A549 (cell line): ENCODE measurements at regions not wholly inside any gene's neighbourhood (a gene's known extent, or its start where the extent isn't known, plus 50 kb on each side); places are given as distances from the start of the nearest gene placed in this dataset.

Experiments
- CBX2 ChIP-seq: fragments of 200-600 bp; sonication (generic); IDR thresholded peaks from 2 replicates; pipeline ENCODE4 v1.6.1; 2016; ENCODE audit warnings: low read depth, mild to moderate bottlenecking, borderline replicate concordance
- CHD4 ChIP-seq: fragments of 200-600 bp; sonication (generic); IDR thresholded peaks from 2 replicates; pipeline ENCODE4 v1.6.1; 2016; ENCODE audit warnings: antibody characterized with exemption, mild to moderate bottlenecking, borderline replicate concordance
- CTCF ChIP-seq: fragments of >200 bp; sonication (Bioruptor Twin); formaldehyde crosslinking; IDR thresholded peaks from 3 replicates; pipeline ENCODE4 v1.5.1; 2016
- E2F6 ChIP-seq: IDR thresholded peaks from 2 replicates; pipeline ENCODE4 v1.6.1; 2012; ENCODE audit warnings: low read depth, borderline replicate concordance
- EP300 ChIP-seq, 2 experiments: fragments of >200 bp; sonication (Bioruptor Twin); formaldehyde crosslinking; IDR thresholded peaks; 2 replicates in 1 of 2; 3 replicates in 1 of 2; pipeline ENCODE4 v1.6.1; 2016 to 2017
- ESRRA ChIP-seq: fragments of 150-350 bp; IDR thresholded peaks from 2 replicates; pipeline ENCODE4 v1.6.1; 2014; ENCODE audit warnings: mild to moderate bottlenecking, low read length, borderline replicate concordance
- POLR2A ChIP-seq: IDR thresholded peaks from 2 replicates; pipeline ENCODE4 v1.6.1; 2012; ENCODE audit warnings: mild to moderate bottlenecking, low read length
- RAD21 ChIP-seq, 2 experiments: fragments of >200 bp in 1 of 2; sonication (Bioruptor Twin) in 1 of 2; formaldehyde crosslinking in 1 of 2; IDR thresholded peaks in 1 of 2; conservative IDR thresholded peaks in 1 of 2; 2 replicates in 1 of 2; 3 replicates in 1 of 2; pipeline ENCODE4 v1.6.1; 2012 to 2018; ENCODE audit warnings: inconsistent platforms in 1 of 2
- RCOR1 ChIP-seq: fragments of 150-350 bp; IDR thresholded peaks from 2 replicates; pipeline ENCODE4 v1.6.1; 2014; ENCODE audit warnings: antibody characterized with exemption, low read length, low read depth
- RNF2 ChIP-seq: fragments of 200-600 bp; sonication (generic); IDR thresholded peaks from 2 replicates; pipeline ENCODE4 v1.6.1; 2016; ENCODE audit warnings: low read depth, mild to moderate bottlenecking, antibody characterized with exemption, moderate library complexity, borderline replicate concordance
- USF2 ChIP-seq: fragments of 450-650 bp; IDR thresholded peaks from 2 replicates; pipeline ENCODE4 v1.6.1; 2014; ENCODE audit warnings: antibody characterized with exemption
- ZFP36 ChIP-seq: fragments of 450-650 bp; IDR thresholded peaks from 2 replicates; pipeline ENCODE4 v1.6.1; 2014; ENCODE audit warnings: borderline replicate concordance; ENCODE audit not compliant: partially characterized antibody
- TF ChIP-seq, protein P1 (sequence below): IDR thresholded peaks from 2 replicates; pipeline ENCODE4 v1.6.1; 2012
- TF ChIP-seq, protein P2 (sequence below): fragments of 200-600 bp; sonication (generic); IDR thresholded peaks from 2 replicates; pipeline ENCODE4 v1.6.1; 2016; ENCODE audit warnings: antibody characterized with exemption, mild to moderate bottlenecking, moderate library complexity

- TF ChIP-seq, protein P1, sequence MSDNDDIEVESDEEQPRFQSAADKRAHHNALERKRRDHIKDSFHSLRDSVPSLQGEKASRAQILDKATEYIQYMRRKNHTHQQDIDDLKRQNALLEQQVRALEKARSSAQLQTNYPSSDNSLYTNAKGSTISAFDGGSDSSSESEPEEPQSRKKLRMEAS, result no peak
- no peak for TF ChIP-seq CTCF
- TF ChIP-seq RCOR1, result no peak
- TF ChIP-seq POLR2A, result no peak
- no peak for TF ChIP-seq EP300 (IDR thresholded peaks at IDR 0.05)
- TF ChIP-seq RNF2, result no peak
- no peak for TF ChIP-seq E2F6
- TF ChIP-seq, protein P2, sequence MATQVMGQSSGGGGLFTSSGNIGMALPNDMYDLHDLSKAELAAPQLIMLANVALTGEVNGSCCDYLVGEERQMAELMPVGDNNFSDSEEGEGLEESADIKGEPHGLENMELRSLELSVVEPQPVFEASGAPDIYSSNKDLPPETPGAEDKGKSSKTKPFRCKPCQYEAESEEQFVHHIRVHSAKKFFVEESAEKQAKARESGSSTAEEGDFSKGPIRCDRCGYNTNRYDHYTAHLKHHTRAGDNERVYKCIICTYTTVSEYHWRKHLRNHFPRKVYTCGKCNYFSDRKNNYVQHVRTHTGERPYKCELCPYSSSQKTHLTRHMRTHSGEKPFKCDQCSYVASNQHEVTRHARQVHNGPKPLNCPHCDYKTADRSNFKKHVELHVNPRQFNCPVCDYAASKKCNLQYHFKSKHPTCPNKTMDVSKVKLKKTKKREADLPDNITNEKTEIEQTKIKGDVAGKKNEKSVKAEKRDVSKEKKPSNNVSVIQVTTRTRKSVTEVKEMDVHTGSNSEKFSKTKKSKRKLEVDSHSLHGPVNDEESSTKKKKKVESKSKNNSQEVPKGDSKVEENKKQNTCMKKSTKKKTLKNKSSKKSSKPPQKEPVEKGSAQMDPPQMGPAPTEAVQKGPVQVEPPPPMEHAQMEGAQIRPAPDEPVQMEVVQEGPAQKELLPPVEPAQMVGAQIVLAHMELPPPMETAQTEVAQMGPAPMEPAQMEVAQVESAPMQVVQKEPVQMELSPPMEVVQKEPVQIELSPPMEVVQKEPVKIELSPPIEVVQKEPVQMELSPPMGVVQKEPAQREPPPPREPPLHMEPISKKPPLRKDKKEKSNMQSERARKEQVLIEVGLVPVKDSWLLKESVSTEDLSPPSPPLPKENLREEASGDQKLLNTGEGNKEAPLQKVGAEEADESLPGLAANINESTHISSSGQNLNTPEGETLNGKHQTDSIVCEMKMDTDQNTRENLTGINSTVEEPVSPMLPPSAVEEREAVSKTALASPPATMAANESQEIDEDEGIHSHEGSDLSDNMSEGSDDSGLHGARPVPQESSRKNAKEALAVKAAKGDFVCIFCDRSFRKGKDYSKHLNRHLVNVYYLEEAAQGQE, result no peak
- no peak for TF ChIP-seq CHD4
- TF ChIP-seq ZFP36, result no peak
- no peak for TF ChIP-seq ESRRA
- TF ChIP-seq CBX2, result no peak
- TF ChIP-seq RAD21 (conservative IDR thresholded peaks at IDR 0.05 in 1 of 2, IDR thresholded peaks at IDR 0.05 in 1 of 2), result no peak
- no peak for TF ChIP-seq USF2
These were observed 198.9 kb upstream of the RNPC3 start for GRCh38 chr1:103326595-103326994.
